NB4 (cell line): ENCODE measurements at regions not wholly inside any gene's neighbourhood (a gene's known extent, or its start where the extent isn't known, plus 50 kb on each side); places are given as distances from the start of the nearest gene placed in this dataset.

ENCODE experiments used
- MYC ChIP-seq: IDR thresholded peaks from 2 replicates; pipeline ENCODE4 v1.6.1; 2011; ENCODE audit warnings: low read depth, low read length
- POLR2A ChIP-seq: IDR thresholded peaks from 2 replicates; pipeline ENCODE4 v1.6.1; 2011; ENCODE audit warnings: mild to moderate bottlenecking; ENCODE audit not compliant: insufficient read length; ENCODE audit errors: extremely low read depth
- TF ChIP-seq, protein P1 (sequence below): IDR thresholded peaks from one replicate; pipeline ENCODE4 v1.5.1; 2012; ENCODE audit warnings: low read depth, low read length
- TF ChIP-seq, protein P2 (sequence below): IDR thresholded peaks from 2 replicates; pipeline ENCODE4 v1.6.1; 2011; ENCODE audit warnings: low read depth, low read length

DNA sequence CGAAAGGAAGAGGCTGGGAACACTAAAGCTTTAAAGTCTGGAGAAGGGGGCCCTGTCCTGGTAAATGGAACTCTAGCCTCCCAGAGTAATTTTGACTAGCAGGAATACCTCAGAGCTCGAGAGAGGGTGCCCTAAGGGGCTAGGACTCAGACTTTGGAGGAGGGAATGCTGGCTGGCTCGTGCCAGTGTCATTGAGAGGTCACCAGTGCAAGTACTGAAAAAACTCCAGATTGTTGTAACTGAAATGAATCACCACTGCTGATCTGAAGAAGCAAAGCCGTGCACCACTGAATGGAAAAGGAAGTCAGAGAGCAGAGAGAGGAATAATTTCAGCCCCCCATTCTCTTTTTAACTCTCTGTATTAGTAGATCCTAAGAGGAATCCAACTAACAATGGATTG, 690.2 kb downstream of the FAT4 start:
- TF ChIP-seq POLR2A (no peak), MYC (no peak)
- TF ChIP-seq, protein P1, sequence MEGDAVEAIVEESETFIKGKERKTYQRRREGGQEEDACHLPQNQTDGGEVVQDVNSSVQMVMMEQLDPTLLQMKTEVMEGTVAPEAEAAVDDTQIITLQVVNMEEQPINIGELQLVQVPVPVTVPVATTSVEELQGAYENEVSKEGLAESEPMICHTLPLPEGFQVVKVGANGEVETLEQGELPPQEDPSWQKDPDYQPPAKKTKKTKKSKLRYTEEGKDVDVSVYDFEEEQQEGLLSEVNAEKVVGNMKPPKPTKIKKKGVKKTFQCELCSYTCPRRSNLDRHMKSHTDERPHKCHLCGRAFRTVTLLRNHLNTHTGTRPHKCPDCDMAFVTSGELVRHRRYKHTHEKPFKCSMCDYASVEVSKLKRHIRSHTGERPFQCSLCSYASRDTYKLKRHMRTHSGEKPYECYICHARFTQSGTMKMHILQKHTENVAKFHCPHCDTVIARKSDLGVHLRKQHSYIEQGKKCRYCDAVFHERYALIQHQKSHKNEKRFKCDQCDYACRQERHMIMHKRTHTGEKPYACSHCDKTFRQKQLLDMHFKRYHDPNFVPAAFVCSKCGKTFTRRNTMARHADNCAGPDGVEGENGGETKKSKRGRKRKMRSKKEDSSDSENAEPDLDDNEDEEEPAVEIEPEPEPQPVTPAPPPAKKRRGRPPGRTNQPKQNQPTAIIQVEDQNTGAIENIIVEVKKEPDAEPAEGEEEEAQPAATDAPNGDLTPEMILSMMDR: no peak
- TF ChIP-seq, protein P2, sequence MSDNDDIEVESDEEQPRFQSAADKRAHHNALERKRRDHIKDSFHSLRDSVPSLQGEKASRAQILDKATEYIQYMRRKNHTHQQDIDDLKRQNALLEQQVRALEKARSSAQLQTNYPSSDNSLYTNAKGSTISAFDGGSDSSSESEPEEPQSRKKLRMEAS: no peak
